ENCODE measurements at regions not wholly inside any gene's neighbourhood (a gene's known extent, or its start where the extent isn't known, plus 50 kb on each side); places are given as distances from the start of the nearest gene placed in this dataset.

GRCh38 chr6:144662812-144663365 is 377.8 kb downstream of the UTRN start:
- peaks cover 0 to 13% (median 0%) of the 10 kb centered on the region in 3 experiments; a peak in 3 of 7 replicates for H3K36me3 Mint-ChIP-seq (ENCODE audit: insufficient read depth in 1 of 3, low read depth in 3 of 3)
- Histone ChIP-seq H4K8ac (replicated peaks; ENCODE audit: insufficient read length, low read depth, low read length) (no peak overlapping the region), H3K27me3 (ENCODE audit: insufficient read depth, low read length) (no peaks in the 10 kb centered on the region), H3K56ac (ENCODE audit: insufficient read length, low read depth, low read length) (no peak overlapping the region), H3K4ac (ENCODE audit: low read depth, low read length) (no peak overlapping the region), H2BK15ac (ENCODE audit: low read depth, low read length) (no peak overlapping the region), H3K4me2 (ENCODE audit: insufficient read depth, insufficient read length, low read length) (no peak overlapping the region), H2BK20ac (ENCODE audit: low read depth, low read length, poor library complexity, severe bottlenecking) (no peak overlapping the region), H2AFZ (ENCODE audit: low read length) (no peak overlapping the region), H3K9me3 (ENCODE audit: control insufficient read depth, low read depth, low read length) (no peaks in the 10 kb centered on the region), H3K23ac (ENCODE audit: insufficient read length, low read depth, low read length) (no peak overlapping the region), H2BK5ac (ENCODE audit: insufficient read length, low read length) (no peak overlapping the region), H3K4me1 (ENCODE audit: insufficient read depth, low read length) (peaks cover 23% of the 10 kb centered on the region), H3K14ac (ENCODE audit: insufficient read depth, low read length) (no peak overlapping the region), H3K23me2 (ENCODE audit: insufficient read length, low read depth, low read length, poor library complexity, severe bottlenecking) (no peaks in the 10 kb centered on the region), H2BK12ac (ENCODE audit: insufficient read length, low read depth, low read length) (no peak overlapping the region), H3K79me1 (ENCODE audit: insufficient read depth, low read depth, low read length, poor library complexity, severe bottlenecking) (no peaks in the 10 kb centered on the region), H3K79me2 (ENCODE audit: insufficient read depth, low read length) (peaks cover 1% of the 10 kb centered on the region; the same call in 1 of the 2 replicates), H3K18ac (ENCODE audit: insufficient read length, low read depth, low read length) (no peak overlapping the region), H2BK120ac (ENCODE audit: low read depth, low read length, poor library complexity, severe bottlenecking) (no peak overlapping the region), H3T11ph (ENCODE audit: low read length) (no peak overlapping the region), H2AK5ac (ENCODE audit: insufficient read length, low read length) (no peak overlapping the region), H3K9ac (ENCODE audit: extremely low read depth, insufficient read length, low read length) (no peak overlapping the region), H4K91ac (ENCODE audit: insufficient read length, low read depth, low read length) (no peak overlapping the region), H4K5ac (ENCODE audit: insufficient read length, low read depth, low read length) (no peak overlapping the region), H3K27ac (ENCODE audit: insufficient read length, low read depth, low read length) (no peak overlapping the region), H4K20me1 (ENCODE audit: control insufficient read depth, insufficient read depth, insufficient read length) (no peaks in the 10 kb centered on the region)
- H3K4me1 Mint-ChIP-seq: peaks cover 56 to 72% of the 10 kb centered on the region in 2 experiments
- no peaks in the 10 kb centered on the region for H3K27me3 Mint-ChIP-seq (ENCODE audit: low read depth)
- no CpG with 5 or more reads among the region's 1 CpG for WGBS (ENCODE audit: extremely low coverage, insufficient read length, low lambda C conversion rate)
- H3K27ac Mint-ChIP-seq: no peak overlapping the region; a peak in 1 of 7 replicates
- no peaks in the 10 kb centered on the region; a peak in 1 of 5 replicates for H3K9me3 Mint-ChIP-seq
- no peak overlapping the region for H3K4me3 Mint-ChIP-seq
- TF ChIP-seq CTCF (conservative IDR thresholded peaks at IDR 0.05): no peak
- DNase-seq: no peak

All from H9 (cell line).